NCI-H774 (cell line): ENCODE measurements at regions not wholly inside any gene's neighbourhood (a gene's known extent, or its start where the extent isn't known, plus 50 kb on each side); places are given as distances from the start of the nearest gene placed in this dataset.
"Not testable (repeated sequence)": the region's sequence is repeated elsewhere in the genome, so short reads cannot be mapped to it uniquely, and the experiment has no call there.

ENCODE experiments used
- DNase-seq: peaks from one replicate; lab custom pipeline; 2025; lab: John Stamatoyannopoulos, UW

DNA sequence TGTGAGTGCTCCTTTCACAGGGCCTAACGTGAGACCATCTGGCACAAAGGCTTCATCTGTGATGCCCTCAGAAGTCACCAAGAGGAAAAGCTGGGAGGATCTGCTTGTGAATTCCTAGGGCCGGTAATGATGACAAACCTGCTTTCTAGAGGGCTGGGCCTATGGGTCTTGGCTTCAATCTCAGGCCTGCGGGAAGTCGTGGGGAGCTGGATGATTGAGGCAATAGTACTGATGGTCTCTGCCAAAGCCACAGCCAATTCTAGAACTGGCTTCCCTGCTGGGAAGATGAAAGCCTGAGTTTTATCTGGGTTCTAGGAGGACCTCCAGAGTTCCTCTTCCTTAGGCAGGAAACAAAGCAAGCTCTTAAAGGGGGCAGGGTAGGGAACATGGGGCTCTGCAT, 102.7 kb downstream of the TMEM215 start:
- no peak for DNase-seq

GRCh38 chr9:32894485-32894884, 106.9 kb downstream of the APTX start:
- DNase-seq: not testable (repeated sequence)

- no peak for DNase-seq
Measured at GRCh38 chr9:32899181-32899580, 102.2 kb downstream of the APTX start.

DNA sequence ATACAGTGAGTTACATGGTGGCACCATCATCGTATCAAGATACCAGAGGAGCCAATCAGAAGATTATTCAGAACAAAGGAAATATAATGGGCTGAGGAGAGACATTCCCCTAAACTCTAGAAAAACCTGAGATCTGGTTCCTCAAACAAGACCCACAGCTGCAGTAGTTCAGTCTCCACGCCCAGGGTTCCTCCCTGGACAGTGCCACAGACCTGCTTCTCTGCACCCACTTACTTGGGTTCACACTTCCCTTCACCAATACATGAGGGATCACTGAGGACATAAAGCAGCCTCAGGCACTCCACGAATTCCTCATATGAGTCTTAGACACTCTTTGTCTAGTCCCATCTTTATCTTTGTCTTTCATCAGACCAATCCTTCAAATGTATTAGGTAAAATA, 101.7 kb downstream of the APTX start:
- no peak for DNase-seq

DNA sequence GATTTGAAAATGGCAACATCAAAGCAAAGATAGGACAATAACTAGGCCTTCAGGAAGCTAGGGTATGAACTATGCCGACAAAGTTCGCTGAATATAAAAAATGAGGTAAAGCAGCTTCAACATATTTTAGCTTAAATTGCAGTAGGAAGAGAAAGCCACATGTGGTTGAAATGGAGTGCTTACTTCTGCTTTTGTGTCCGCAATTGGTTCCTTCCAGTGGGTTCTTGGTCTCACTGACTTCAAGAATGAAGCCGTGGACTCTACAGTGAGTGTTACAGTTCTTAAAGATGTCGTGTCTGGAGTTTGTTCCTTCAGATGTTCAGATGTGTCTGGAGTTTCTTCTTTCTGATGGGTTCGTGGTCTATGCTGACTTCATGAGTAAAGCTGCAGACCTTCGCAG, 95.2 kb downstream of the APTX start:
- no peak for DNase-seq

DNA sequence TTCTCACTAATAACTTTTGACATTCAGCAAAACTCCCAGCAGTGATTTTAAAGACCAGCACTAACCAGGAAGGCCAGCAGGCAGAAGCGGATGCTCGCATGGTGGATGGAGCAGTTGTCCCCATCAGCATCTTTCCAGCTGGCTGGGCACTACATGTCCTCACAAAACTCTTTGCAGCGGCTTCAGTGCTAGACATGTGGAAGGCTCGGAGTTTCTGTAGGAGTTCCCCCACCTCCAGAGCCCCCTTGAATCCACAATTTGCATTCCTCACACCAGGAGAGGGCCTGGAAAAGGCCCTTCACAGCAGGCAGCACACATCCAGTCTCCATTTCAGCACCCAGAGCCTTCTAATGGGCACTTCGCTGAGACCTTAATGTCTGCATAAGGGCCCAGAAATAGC, 85.6 kb downstream of the APTX start:
- DNase-seq: no peak

GRCh38 chr9:32918628-32919027, 82.8 kb downstream of the APTX start:
- no peak for DNase-seq
